Kidney (tissue), 13 donors: ENCODE measurements at regions not wholly inside any gene's neighbourhood (a gene's known extent, or its start where the extent isn't known, plus 50 kb on each side); places are given as distances from the start of the nearest gene placed in this dataset.

Experiments
- DNase-seq, 5 donors: peaks; one replicate each; pipeline ENCODE4 v3.0.0-alpha.2; 2013 to 2020
- FAIRE-seq: peaks from 2 replicates; lab custom pipeline; 2012; peaks lifted over from hg19 to GRCh38; lab: Jason Lieb, UNC
- H3K27ac ChIP-seq, 2 donors: one replicate each; pipeline ENCODE4 v1.7.0; 2013; ENCODE audit warnings: low read depth in 2 of 2, low read length in 2 of 2, inconsistent platforms in 1 of 2
- H3K27me3 ChIP-seq: one replicate; pipeline ENCODE4 v1.7.1; 2013; ENCODE audit warnings: low read length, inconsistent platforms; ENCODE audit not compliant: control insufficient read depth, insufficient read depth
- H3K36me3 ChIP-seq, 3 donors: one replicate each; pipeline versions ENCODE4 v1.7.0 to v1.7.1; 2013; ENCODE audit warnings: low read length in 3 of 3, control low read depth in 1 of 3, inconsistent platforms in 1 of 3; ENCODE audit not compliant: insufficient read depth in 3 of 3, control insufficient read depth in 2 of 3
- H3K4me1 ChIP-seq, 3 donors: one replicate each; pipeline versions ENCODE4 v1.7.0 to v1.7.1; 2013; ENCODE audit warnings: low read length in 3 of 3, inconsistent platforms in 1 of 3, low read depth in 1 of 3; ENCODE audit not compliant: control insufficient read depth in 2 of 3, insufficient read depth in 2 of 3
- H3K4me3 ChIP-seq, 3 donors: one replicate each; pipeline versions ENCODE4 v1.7.0 to v1.8.1; 2013; ENCODE audit warnings: low read length in 3 of 3, control low read depth in 1 of 3, inconsistent platforms in 1 of 3
- H3K9ac ChIP-seq, 3 donors: one replicate each; pipeline versions ENCODE4 v1.7.0 to v1.7.1; 2013; ENCODE audit warnings: low read length in 3 of 3, control low read depth in 1 of 3, inconsistent platforms in 1 of 3
- H3K9me3 ChIP-seq, 3 donors: one replicate each; pipeline versions ENCODE4 v1.7.0 to v1.7.1; 2013; ENCODE audit warnings: low read length in 3 of 3, control low read depth in 1 of 3, inconsistent platforms in 1 of 3; ENCODE audit not compliant: control insufficient read depth in 2 of 3, insufficient read depth in 1 of 3
- intact Hi-C: fragments of 100-400 bp; cut with DNase I; formaldehyde crosslinking; loops from one replicate; pipeline ENCODE4 v1.11.1; 2022
- TF ChIP-seq, protein P1 (sequence below): IDR thresholded peaks from 3 replicates; pipeline ENCODE4 v1.5.1; 2012; ENCODE audit warnings: mild to moderate bottlenecking, moderate library complexity, borderline replicate concordance; ENCODE audit not compliant: insufficient read depth; ENCODE audit errors: extremely low read depth
- donor health status: control.
- donor health status: control.
- donor health status: control.
- donor health status: control.
- donor health status: control.
- donor health status: DM: yes; HTN: yes; CAD: no.
- donor health status: Normal renal cell carcinoma (clear cell type).

GRCh38 chr3:16834753-16835152 lies 50.0 kb upstream of the PLCL2 start:
- DNase-seq = no peak
- no peak for FAIRE-seq

More at GRCh38 chr3:16834753-16835152, 50.0 kb upstream of the PLCL2 start:
- no peaks in the 10 kb centered on the region for H3K27me3 ChIP-seq
- TF ChIP-seq, protein P1, sequence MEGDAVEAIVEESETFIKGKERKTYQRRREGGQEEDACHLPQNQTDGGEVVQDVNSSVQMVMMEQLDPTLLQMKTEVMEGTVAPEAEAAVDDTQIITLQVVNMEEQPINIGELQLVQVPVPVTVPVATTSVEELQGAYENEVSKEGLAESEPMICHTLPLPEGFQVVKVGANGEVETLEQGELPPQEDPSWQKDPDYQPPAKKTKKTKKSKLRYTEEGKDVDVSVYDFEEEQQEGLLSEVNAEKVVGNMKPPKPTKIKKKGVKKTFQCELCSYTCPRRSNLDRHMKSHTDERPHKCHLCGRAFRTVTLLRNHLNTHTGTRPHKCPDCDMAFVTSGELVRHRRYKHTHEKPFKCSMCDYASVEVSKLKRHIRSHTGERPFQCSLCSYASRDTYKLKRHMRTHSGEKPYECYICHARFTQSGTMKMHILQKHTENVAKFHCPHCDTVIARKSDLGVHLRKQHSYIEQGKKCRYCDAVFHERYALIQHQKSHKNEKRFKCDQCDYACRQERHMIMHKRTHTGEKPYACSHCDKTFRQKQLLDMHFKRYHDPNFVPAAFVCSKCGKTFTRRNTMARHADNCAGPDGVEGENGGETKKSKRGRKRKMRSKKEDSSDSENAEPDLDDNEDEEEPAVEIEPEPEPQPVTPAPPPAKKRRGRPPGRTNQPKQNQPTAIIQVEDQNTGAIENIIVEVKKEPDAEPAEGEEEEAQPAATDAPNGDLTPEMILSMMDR = no peak
- no peak overlapping the region for H3K4me3 ChIP-seq
- H3K4me1 ChIP-seq = no peaks in the 10 kb centered on the region
- H3K36me3 ChIP-seq = no peaks in the 10 kb centered on the region
- H3K27ac ChIP-seq = no peak overlapping the region
- H3K9me3 ChIP-seq = no peaks in the 10 kb centered on the region
- H3K9ac ChIP-seq = no peak overlapping the region
- intact Hi-C loops = no loop called here
